ENCODE measurements at regions not wholly inside any gene's neighbourhood (a gene's known extent, or its start where the extent isn't known, plus 50 kb on each side); places are given as distances from the start of the nearest gene placed in this dataset.
"Not testable (repeated sequence)": the region's sequence is repeated elsewhere in the genome, so short reads cannot be mapped to it uniquely, and the experiment has no call there.

GRCh38 chr19:27824108-27824507 lies 1388.8 kb downstream of the UQCRFS1 start:
- Histone ChIP-seq H3K4me1 (ENCODE audit: control extremely low read depth in 1 of 4, control insufficient read depth in 4 of 4, insufficient read depth in 4 of 4, low read length in 3 of 4) (no peaks in the 10 kb centered on the region), H3K36me3 (ENCODE audit: control insufficient read depth in 4 of 4, insufficient read depth in 4 of 4, low read length in 3 of 4) (peaks cover 0 to 5% (median 0%) of the 10 kb centered on the region in 4 experiments), H3K27me3 (replicated peaks in 2 of 5; ENCODE audit: control insufficient read depth in 4 of 5, insufficient read depth in 5 of 5, low read length in 4 of 5) (no peaks in the 10 kb centered on the region), H3K27ac (ENCODE audit: insufficient read depth in 1 of 2, low read depth in 1 of 2, low read length in 2 of 2, poor library complexity in 1 of 2, severe bottlenecking in 2 of 2) (no peak overlapping the region), H3K4me3 (ENCODE audit: control insufficient read depth in 1 of 7, extremely low read depth in 1 of 7, insufficient read depth in 4 of 7, low read depth in 2 of 7, low read length in 6 of 7) (no peak overlapping the region), H3K9me3 (ENCODE audit: control extremely low read depth in 1 of 5, control insufficient read depth in 4 of 5, insufficient read depth in 2 of 5, low read depth in 1 of 5, low read length in 4 of 5) (peaks cover 4 to 22% (median 5%) of the 10 kb centered on the region in 5 experiments)
- DNase-seq: no peak
- ChIA-PET POLR2A (no interaction called here), CTCF (no interaction called here)
- WGBS (ENCODE audit: insufficient coverage): no CpG with 5 or more reads among the region's 3 CpGs

GRCh38 chr19:27822336-27822735 lies 1390.6 kb downstream of the UQCRFS1 start:
- POLR2A ChIA-PET: no interaction called here
- Histone ChIP-seq H3K27ac (ENCODE audit: insufficient read depth in 1 of 2, low read depth in 1 of 2, low read length in 2 of 2, poor library complexity in 1 of 2, severe bottlenecking in 2 of 2) (no peak overlapping the region), H3K27me3 (replicated peaks in 2 of 5; ENCODE audit: control insufficient read depth in 4 of 5, insufficient read depth in 5 of 5, low read length in 4 of 5) (no peaks in the 10 kb centered on the region), H3K36me3 (ENCODE audit: control insufficient read depth in 4 of 4, insufficient read depth in 4 of 4, low read length in 3 of 4) (no peaks in the 10 kb centered on the region), H3K4me3 (ENCODE audit: control insufficient read depth in 1 of 7, extremely low read depth in 1 of 7, insufficient read depth in 4 of 7, low read depth in 2 of 7, low read length in 6 of 7) (no peak overlapping the region), H3K9me3 (ENCODE audit: control extremely low read depth in 1 of 5, control insufficient read depth in 4 of 5, insufficient read depth in 2 of 5, low read depth in 1 of 5, low read length in 4 of 5) (peaks cover 4 to 22% (median 5%) of the 10 kb centered on the region in 5 experiments), H3K4me1 (ENCODE audit: control extremely low read depth in 1 of 4, control insufficient read depth in 4 of 4, insufficient read depth in 4 of 4, low read length in 3 of 4) (no peaks in the 10 kb centered on the region)
- DNase-seq: no peak
- CTCF ChIA-PET: no interaction called here
- 86% methylated on average over 1 of the region's 2 CpGs for WGBS (ENCODE audit: insufficient coverage)

- Histone ChIP-seq H3K27ac (ENCODE audit: insufficient read depth in 1 of 2, low read depth in 1 of 2, low read length in 2 of 2, poor library complexity in 1 of 2, severe bottlenecking in 2 of 2) (no peak overlapping the region), H3K4me3 (ENCODE audit: control insufficient read depth in 1 of 7, extremely low read depth in 1 of 7, insufficient read depth in 4 of 7, low read depth in 2 of 7, low read length in 6 of 7) (no peak overlapping the region), H3K27me3 (replicated peaks in 2 of 5; ENCODE audit: control insufficient read depth in 4 of 5, insufficient read depth in 5 of 5, low read length in 4 of 5) (no peaks in the 10 kb centered on the region), H3K4me1 (ENCODE audit: control extremely low read depth in 1 of 4, control insufficient read depth in 4 of 4, insufficient read depth in 4 of 4, low read length in 3 of 4) (no peaks in the 10 kb centered on the region), H3K9me3 (ENCODE audit: control extremely low read depth in 1 of 5, control insufficient read depth in 4 of 5, insufficient read depth in 2 of 5, low read depth in 1 of 5, low read length in 4 of 5) (peaks cover 4 to 26% (median 5%) of the 10 kb centered on the region in 5 experiments), H3K36me3 (ENCODE audit: control insufficient read depth in 4 of 4, insufficient read depth in 4 of 4, low read length in 3 of 4) (no peaks in the 10 kb centered on the region)
- POLR2A ChIA-PET: no interaction called here
- CTCF ChIA-PET: no interaction called here
- no peak for DNase-seq
These were observed 1391.4 kb downstream of the UQCRFS1 start for GRCh38 chr19:27821418-27822018.

GRCh38 chr19:27815985-27816384 lies 1397.0 kb downstream of the UQCRFS1 start:
- Histone ChIP-seq H3K27ac (ENCODE audit: insufficient read depth in 1 of 2, low read depth in 1 of 2, low read length in 2 of 2, poor library complexity in 1 of 2, severe bottlenecking in 2 of 2) (no peak overlapping the region), H3K36me3 (ENCODE audit: control insufficient read depth in 4 of 4, insufficient read depth in 4 of 4, low read length in 3 of 4) (no peaks in the 10 kb centered on the region), H3K4me3 (ENCODE audit: control insufficient read depth in 1 of 7, extremely low read depth in 1 of 7, insufficient read depth in 4 of 7, low read depth in 2 of 7, low read length in 6 of 7) (no peak overlapping the region), H3K4me1 (ENCODE audit: control extremely low read depth in 1 of 4, control insufficient read depth in 4 of 4, insufficient read depth in 4 of 4, low read length in 3 of 4) (no peaks in the 10 kb centered on the region), H3K27me3 (replicated peaks in 2 of 5; ENCODE audit: control insufficient read depth in 4 of 5, insufficient read depth in 5 of 5, low read length in 4 of 5) (no peaks in the 10 kb centered on the region), H3K9me3 (ENCODE audit: control extremely low read depth in 1 of 5, control insufficient read depth in 4 of 5, insufficient read depth in 2 of 5, low read depth in 1 of 5, low read length in 4 of 5) (peaks cover 0 to 24% (median 0%) of the 10 kb centered on the region in 5 experiments)
- POLR2A ChIA-PET: no interaction called here
- no CpG with 5 or more reads among the region's 1 CpG for WGBS (ENCODE audit: insufficient coverage)
- CTCF ChIA-PET: no interaction called here
- DNase-seq: no peak

GRCh38 chr19:27814834-27815233 lies 1398.1 kb downstream of the UQCRFS1 start:
- DNase-seq; POLR2A ChIA-PET; H3K4me1 ChIP-seq (ENCODE audit: control extremely low read depth in 1 of 4, control insufficient read depth in 4 of 4, insufficient read depth in 4 of 4, low read length in 3 of 4); H3K36me3 ChIP-seq (ENCODE audit: control insufficient read depth in 4 of 4, insufficient read depth in 4 of 4, low read length in 3 of 4); CTCF ChIA-PET; H3K27ac ChIP-seq (ENCODE audit: insufficient read depth in 1 of 2, low read depth in 1 of 2, low read length in 2 of 2, poor library complexity in 1 of 2, severe bottlenecking in 2 of 2); H3K27me3 ChIP-seq (replicated peaks in 2 of 5; ENCODE audit: control insufficient read depth in 4 of 5, insufficient read depth in 5 of 5, low read length in 4 of 5); H3K4me3 ChIP-seq (ENCODE audit: control insufficient read depth in 1 of 7, extremely low read depth in 1 of 7, insufficient read depth in 4 of 7, low read depth in 2 of 7, low read length in 6 of 7): not testable (repeated sequence)
- H3K9me3 ChIP-seq (ENCODE audit: control extremely low read depth in 1 of 5, control insufficient read depth in 4 of 5, insufficient read depth in 2 of 5, low read depth in 1 of 5, low read length in 4 of 5): peaks cover 0 to 24% (median 0%) of the 10 kb centered on the region in 5 experiments
- WGBS (ENCODE audit: insufficient coverage): 73% methylated on average over 2 of the region's 4 CpGs

GRCh38 chr19:27814274-27814673 lies 1398.7 kb downstream of the UQCRFS1 start:
- 100% methylated on average over 1 of the region's 3 CpGs for WGBS (ENCODE audit: insufficient coverage)
- DNase-seq; CTCF ChIA-PET; H3K4me1 ChIP-seq (ENCODE audit: control extremely low read depth in 1 of 4, control insufficient read depth in 4 of 4, insufficient read depth in 4 of 4, low read length in 3 of 4); H3K27me3 ChIP-seq (replicated peaks in 2 of 5; ENCODE audit: control insufficient read depth in 4 of 5, insufficient read depth in 5 of 5, low read length in 4 of 5); POLR2A ChIA-PET; H3K36me3 ChIP-seq (ENCODE audit: control insufficient read depth in 4 of 4, insufficient read depth in 4 of 4, low read length in 3 of 4); H3K4me3 ChIP-seq (ENCODE audit: control insufficient read depth in 1 of 7, extremely low read depth in 1 of 7, insufficient read depth in 4 of 7, low read depth in 2 of 7, low read length in 6 of 7); H3K27ac ChIP-seq (ENCODE audit: insufficient read depth in 1 of 2, low read depth in 1 of 2, low read length in 2 of 2, poor library complexity in 1 of 2, severe bottlenecking in 2 of 2): not testable (repeated sequence)
- H3K9me3 ChIP-seq (ENCODE audit: control extremely low read depth in 1 of 5, control insufficient read depth in 4 of 5, insufficient read depth in 2 of 5, low read depth in 1 of 5, low read length in 4 of 5): peaks cover 0 to 24% (median 0%) of the 10 kb centered on the region in 5 experiments

GRCh38 chr19:27806471-27807070 lies 1406.4 kb downstream of the UQCRFS1 start:
- Histone ChIP-seq H3K27ac (ENCODE audit: insufficient read depth in 1 of 2, low read depth in 1 of 2, low read length in 2 of 2, poor library complexity in 1 of 2, severe bottlenecking in 2 of 2) (no peak overlapping the region), H3K4me1 (ENCODE audit: control extremely low read depth in 1 of 4, control insufficient read depth in 4 of 4, insufficient read depth in 4 of 4, low read length in 3 of 4) (no peaks in the 10 kb centered on the region), H3K9me3 (ENCODE audit: control extremely low read depth in 1 of 5, control insufficient read depth in 4 of 5, insufficient read depth in 2 of 5, low read depth in 1 of 5, low read length in 4 of 5) (peaks cover 0 to 23% (median 14%) of the 10 kb centered on the region in 5 experiments), H3K36me3 (ENCODE audit: control insufficient read depth in 4 of 4, insufficient read depth in 4 of 4, low read length in 3 of 4) (peaks cover 0 to 33% (median 17%) of the 10 kb centered on the region in 4 experiments), H3K4me3 (ENCODE audit: control insufficient read depth in 1 of 7, extremely low read depth in 1 of 7, insufficient read depth in 4 of 7, low read depth in 2 of 7, low read length in 6 of 7) (no peak overlapping the region), H3K27me3 (replicated peaks in 2 of 5; ENCODE audit: control insufficient read depth in 4 of 5, insufficient read depth in 5 of 5, low read length in 4 of 5) (no peaks in the 10 kb centered on the region)
- CTCF ChIA-PET: no interaction called here
- DNase-seq: no peak
- WGBS (ENCODE audit: insufficient coverage): 85% methylated on average over 8 of the region's 17 CpGs
- POLR2A ChIA-PET: no interaction called here

Measured in common myeloid progenitor, CD34-positive (primary cell).